ES-I3 (cell line): ENCODE measurements at regions not wholly inside any gene's neighbourhood (a gene's known extent, or its start where the extent isn't known, plus 50 kb on each side); places are given as distances from the start of the nearest gene placed in this dataset.
"Not testable (repeated sequence)": the region's sequence is repeated elsewhere in the genome, so short reads cannot be mapped to it uniquely, and the experiment has no call there.

Source experiments
- H3K36me3 ChIP-seq: 2 replicates; pipeline ENCODE4 v1.6.1; 2013; ENCODE audit warnings: mild to moderate bottlenecking, low read length, control low read depth, moderate library complexity; ENCODE audit not compliant: insufficient read depth
- H3K4me1 ChIP-seq: 2 replicates; pipeline ENCODE4 v1.6.1; 2013; ENCODE audit warnings: mild to moderate bottlenecking, control low read depth, low read length; ENCODE audit not compliant: insufficient read depth
- H3K9ac ChIP-seq: 2 replicates; pipeline ENCODE4 v1.6.1; 2013; ENCODE audit warnings: low read depth, mild to moderate bottlenecking, low read length, moderate library complexity
- H3K9me3 ChIP-seq: 2 replicates; pipeline ENCODE4 v1.6.1; 2013; ENCODE audit warnings: mild to moderate bottlenecking, low read length, moderate library complexity; ENCODE audit not compliant: control insufficient read depth, insufficient read depth

DNA sequence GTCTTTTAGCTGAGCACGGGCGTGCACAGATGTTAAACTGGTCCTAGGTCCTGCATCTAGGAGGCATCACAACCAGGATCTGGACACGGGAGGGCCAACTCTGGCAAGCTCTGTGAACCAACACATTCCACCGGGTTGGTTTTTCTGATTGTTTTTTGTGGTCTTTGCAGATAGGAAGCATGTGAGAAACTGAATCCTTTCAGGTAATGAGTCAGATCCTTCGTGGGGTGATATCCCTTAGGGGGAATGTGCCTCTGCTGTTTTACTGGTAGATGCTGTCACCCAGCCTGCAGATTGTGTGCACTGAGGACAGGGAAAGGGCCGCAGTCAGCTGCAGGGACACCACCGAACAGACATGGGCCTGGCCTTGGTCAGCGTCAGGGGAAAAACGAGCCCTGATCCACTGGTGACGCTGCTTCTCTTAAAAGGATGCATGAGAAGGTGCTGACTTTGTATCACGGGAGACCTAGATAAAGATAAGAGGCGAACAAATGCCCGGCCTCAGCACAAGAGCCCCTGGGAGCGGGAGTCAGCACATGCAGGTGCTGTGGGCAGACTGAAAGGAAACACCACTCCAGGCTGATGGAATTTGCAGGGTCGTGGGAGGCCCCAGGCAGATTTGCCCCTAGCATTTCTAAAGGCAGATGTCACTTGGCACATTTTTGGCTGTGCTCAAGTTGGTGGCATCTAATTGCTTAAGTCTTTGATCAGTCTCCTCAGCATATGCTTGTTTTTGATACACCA is 51.1 kb downstream of the DOP1B start:
- Histone ChIP-seq H3K9me3 (no peaks in the 10 kb centered on the region), H3K4me1 (peaks cover 23% of the 10 kb centered on the region), H3K9ac (no peak overlapping the region), H3K36me3 (no peaks in the 10 kb centered on the region)

DNA sequence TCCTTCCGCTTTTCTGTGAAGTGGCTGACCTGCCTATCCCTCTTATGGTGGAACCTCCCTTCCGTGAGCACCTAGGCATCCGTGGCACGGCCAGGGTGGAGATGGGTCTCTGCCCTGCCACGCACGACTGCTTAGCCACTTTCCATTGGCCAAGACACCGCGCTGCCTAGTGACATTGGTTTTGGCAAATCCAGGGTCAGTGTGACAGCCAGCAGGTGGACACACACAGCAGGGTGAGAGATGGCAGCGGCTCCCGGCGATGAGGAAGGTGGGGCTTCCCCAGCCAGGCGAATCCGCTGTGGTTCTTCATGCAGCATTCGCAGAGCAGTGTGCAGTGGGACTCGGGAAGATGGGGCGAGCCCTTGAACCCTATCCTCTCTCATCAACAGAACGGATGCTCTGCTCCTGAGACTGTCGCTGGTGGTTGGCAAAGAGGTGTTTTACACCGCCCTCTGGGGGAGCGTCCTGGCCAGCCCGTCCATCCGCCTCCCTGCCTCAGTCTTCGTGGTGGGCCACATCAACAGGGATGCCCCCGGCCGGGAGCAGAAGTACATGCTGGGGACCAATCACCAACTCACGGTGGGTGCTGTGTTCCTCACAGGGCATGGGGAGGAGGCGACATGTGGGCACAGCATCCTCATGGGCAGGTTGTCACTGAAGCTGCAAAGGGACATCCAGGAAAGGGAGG is 51.8 kb downstream of the DOP1B start:
- H3K9me3 ChIP-seq = no peaks in the 10 kb centered on the region
- peaks cover 20% of the 10 kb centered on the region for H3K4me1 ChIP-seq
- H3K9ac ChIP-seq = no peak overlapping the region
- no peaks in the 10 kb centered on the region for H3K36me3 ChIP-seq

DNA sequence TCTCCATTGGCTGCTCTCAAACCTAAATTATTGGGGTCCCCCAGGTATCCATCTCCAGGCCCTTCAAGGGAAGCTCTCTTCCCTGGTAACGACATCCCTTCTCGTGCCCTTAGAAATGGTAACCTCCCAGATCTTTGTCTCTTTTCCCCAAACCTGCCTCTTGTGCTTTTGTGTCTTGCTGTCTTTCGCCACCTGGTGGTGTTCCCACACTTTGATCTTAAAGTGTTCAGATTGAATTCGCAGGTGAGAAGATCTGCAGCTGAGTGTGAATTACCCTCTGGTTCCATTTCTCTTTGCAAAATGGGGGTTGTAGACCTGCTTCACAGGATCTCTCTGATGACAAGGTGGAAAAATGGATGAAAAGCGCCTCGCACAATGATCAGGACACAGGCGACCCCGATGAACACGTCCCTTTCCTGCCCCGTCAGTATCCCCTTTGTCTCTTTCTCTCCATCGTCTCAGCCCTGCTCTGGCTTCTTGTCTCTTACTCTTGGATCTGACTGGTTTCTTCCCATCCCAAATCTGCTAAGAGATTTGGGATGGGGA is 53.1 kb downstream of the DOP1B start:
- Histone ChIP-seq H3K9me3 (no peaks in the 10 kb centered on the region), H3K4me1 (peaks cover 20% of the 10 kb centered on the region), H3K36me3 (no peaks in the 10 kb centered on the region), H3K9ac (0 out of 2 replicates have a peak overlapping the region, but pooled peaks have one; percentile 10)

DNA sequence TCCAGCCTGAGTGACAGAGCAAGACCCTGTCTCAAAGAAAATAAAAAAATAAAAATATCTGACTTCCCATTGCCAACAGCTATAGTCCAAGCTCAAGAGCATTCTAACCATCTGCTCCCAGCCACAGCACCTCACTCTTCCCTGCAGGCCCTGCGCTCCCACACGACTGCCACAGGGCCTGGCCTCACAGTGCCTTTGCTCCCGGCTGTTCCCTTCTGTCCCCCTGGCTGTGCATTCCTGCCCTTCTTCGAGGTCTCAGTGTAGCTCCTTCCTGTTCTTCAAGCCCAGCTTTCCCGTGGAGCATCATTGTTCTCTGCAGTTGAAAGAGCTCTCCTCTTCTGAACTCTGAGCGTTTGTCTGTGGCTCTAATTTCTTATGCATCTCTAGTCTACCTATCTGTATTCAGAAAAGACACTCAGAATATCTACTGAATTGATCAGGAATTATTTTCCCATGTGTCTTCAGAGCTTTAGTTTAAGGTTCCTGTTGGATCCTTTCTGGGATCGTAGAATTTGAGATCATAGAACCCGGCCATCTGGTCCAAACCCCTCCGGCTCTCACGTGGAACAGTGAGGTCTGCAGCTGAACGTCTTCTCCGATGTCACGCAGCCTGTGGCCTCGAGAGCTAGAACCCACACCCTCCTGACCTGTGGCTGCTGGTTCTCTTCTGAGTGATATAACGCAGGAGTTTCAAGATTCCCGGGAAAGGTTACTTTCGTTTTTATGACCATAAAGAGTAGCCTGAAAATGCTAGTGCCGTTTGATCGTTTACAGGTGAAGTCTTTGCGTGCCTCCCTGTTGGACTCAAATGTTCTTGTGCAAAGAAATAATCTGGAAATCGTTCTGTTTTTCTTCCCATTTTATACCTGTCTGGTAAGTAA is 54.4 kb downstream of the DOP1B start:
- Histone ChIP-seq H3K4me1 (peaks cover 20% of the 10 kb centered on the region), H3K9ac (no peak overlapping the region), H3K9me3 (no peaks in the 10 kb centered on the region), H3K36me3 (no peaks in the 10 kb centered on the region)

DNA sequence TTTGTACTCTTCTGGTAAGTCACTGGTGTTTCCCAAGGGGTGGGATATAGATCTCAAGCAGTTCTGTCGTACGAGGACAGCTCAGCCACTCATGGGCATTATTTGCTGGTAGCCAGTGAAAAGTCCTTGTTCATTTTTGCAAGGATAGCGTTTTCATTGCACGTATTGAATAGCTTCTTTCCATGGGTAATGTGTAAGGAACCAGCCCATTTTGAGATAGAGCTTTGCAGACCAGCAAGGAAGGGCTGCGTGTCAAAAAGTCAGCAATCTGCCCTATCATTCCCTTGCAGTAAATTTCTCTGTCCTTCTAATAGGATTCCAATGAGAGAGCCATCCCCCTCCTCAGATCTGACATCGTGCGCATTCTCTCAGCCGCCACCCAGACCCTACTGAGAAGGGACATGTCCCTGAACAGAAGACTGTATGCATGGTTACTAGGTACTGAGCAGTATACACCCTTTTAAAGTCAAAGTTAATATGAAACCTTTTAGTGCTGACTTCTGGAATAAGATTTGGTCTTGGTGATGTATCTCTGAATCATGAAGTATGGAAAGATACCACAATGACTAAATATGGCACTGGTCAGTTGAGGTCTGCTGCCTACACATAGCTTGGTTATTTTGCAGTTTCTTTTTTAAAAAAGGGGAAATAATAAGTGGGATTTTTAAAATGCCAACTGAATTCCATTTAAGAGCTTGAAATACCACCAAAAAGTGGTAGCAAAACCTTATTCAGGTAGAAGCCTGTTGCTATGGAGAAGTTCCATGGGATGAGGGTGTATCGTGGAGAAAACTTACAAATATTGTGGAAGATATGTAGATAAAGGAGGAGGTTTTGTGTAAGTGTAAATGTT is 55.3 kb downstream of the DOP1B start:
- Histone ChIP-seq H3K4me1 (peaks cover 20% of the 10 kb centered on the region), H3K9me3 (no peaks in the 10 kb centered on the region), H3K9ac (no peak overlapping the region), H3K36me3 (no peaks in the 10 kb centered on the region)

DNA sequence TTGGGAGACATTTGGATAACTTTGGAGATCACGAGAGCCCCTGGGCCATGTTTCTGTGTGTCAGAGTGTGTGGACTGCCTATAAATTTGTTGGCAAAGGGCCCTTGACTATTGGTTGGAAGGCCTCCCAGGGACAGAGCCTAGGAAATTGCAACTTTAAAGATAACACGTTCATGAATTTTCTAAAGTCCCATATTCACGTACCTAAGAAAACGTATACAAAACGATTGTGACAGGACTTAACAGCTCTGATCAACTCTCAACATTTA is 55.8 kb downstream of the DOP1B start:
- Histone ChIP-seq H3K4me1 (peaks cover 20% of the 10 kb centered on the region), H3K9ac (no peak overlapping the region), H3K36me3 (no peaks in the 10 kb centered on the region), H3K9me3 (no peaks in the 10 kb centered on the region)

DNA sequence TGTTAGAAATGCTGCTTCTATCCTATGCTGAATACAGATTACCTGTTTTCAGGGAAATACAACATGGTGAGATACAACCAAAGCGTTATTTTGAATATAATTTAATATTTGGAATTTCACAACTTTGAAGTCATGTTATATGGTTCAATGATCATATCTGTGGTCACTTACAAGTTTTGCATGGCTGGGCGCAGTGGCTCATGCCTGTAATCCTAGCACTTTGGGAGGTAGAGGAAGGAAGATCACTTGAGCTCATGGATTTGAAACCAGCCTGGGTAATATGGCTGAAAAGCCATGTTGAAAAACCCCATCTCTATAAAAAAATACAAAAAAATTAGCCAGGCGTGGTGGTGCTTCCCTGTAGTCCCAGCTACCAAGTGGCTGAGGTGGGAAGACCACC is 57.9 kb downstream of the DOP1B start:
- Histone ChIP-seq H3K36me3 (no peaks in the 10 kb centered on the region), H3K9me3 (no peaks in the 10 kb centered on the region), H3K4me1 (peaks cover 17% of the 10 kb centered on the region), H3K9ac (no peak overlapping the region)

DNA sequence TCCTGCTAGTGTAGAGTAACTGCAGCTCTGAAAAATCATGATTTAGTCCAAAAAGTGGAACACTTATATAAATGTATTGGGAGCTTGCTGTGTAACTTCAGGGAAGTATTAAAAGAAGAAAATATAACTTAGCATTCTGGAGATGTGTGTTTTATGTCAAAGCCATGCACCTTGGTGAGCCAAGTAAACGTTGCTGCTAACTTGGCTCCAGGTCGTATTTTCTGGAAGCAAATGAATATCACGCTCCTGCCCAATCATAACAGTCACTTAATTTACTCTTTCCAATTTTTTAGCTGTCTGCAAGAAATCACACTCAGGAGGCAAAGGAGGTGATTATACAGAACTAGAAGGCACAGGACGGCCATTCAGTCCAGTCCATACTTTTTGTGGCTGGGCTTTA is 61.1 kb downstream of the DOP1B start:
- Histone ChIP-seq H3K4me1 (no peaks in the 10 kb centered on the region), H3K9ac (no peak overlapping the region), H3K36me3 (no peaks in the 10 kb centered on the region), H3K9me3 (no peaks in the 10 kb centered on the region)

DNA sequence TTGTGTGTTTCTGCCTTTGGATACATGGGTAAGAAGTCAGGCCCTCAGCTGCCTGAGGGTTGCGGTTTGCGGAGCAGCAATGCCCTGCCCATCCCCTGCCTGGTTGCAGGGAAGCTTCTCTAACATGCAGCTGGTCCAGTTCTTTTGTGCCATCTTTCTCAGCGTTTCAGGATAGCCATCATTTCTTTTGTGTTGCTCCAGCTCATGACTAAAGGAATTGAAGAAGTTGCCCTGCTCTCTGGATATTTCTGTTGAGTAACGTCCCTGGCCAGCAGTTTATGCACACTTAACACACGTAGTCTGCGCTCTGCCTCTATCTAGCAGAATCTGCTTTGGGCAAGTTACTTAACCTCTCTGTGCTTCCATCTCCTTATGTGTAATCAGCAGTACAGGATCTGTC is 62.1 kb downstream of the DOP1B start:
- Histone ChIP-seq H3K9me3 (no peaks in the 10 kb centered on the region), H3K4me1 (no peaks in the 10 kb centered on the region), H3K36me3 (no peaks in the 10 kb centered on the region), H3K9ac (no peak overlapping the region)

DNA sequence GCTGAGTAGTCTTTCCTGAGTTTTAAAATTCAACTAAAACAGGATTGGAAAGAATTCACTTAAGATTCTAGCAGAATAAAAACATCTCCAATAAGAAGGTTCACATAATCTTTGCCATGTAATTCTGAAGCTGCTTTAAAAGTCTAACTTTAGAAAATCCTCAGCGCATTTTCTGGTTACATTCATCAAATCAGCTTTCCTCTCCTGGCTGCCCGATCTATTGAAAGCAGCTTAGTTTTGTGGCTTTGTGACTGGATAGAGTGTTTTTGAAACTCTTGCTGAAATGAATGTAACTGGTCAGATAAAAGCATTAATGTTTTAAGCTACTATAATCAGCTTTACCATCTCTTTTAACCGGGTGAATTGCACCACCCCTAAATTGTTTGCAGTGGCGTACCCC is 66.8 kb downstream of the DOP1B start:
- H3K4me1 ChIP-seq = no peaks in the 10 kb centered on the region
- H3K9ac ChIP-seq = no peak overlapping the region
- no peaks in the 10 kb centered on the region for H3K36me3 ChIP-seq
- H3K9me3 ChIP-seq = no peaks in the 10 kb centered on the region

DNA sequence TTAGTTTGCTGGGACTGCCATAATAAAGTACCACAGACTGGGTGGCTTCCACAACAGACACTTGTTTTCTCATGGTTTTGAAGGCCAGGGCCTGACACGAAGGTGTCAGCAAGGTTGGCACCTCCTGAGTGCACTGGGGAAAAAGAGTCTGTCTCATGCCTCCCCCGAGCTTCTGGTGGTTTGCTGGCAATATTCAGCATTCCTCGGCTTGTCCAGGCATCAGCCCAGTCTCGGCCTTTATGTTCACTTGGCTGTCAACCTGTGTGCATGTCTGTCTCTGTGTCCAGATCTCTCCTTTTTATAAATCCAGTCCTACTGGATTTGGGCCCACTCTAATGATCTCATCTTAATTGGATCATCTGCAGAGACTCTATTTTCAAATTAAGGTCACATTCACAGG is 72.6 kb downstream of the DOP1B start:
- Histone ChIP-seq H3K9me3 (no peaks in the 10 kb centered on the region), H3K9ac (no peak overlapping the region), H3K4me1 (no peaks in the 10 kb centered on the region), H3K36me3 (no peaks in the 10 kb centered on the region)

DNA sequence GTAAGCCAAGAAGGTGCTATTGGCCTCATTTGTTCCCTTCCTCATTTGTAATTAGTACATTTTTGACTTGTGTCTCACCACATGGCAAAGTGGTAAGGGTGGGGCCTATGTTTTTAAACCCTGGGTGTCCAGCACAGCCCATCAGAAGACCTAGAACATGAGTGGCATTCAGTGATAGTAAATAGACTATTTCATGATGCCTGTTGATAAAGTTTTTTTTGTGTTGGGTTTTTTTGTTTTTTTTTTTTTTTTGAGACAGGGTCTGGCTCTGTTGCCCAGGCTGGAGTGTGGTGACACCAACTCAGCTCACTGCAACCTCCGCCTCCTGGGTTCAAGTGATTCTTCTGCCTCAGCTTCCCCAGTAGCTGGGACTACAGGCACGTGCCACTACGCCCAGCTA is 74.8 kb downstream of the DOP1B start:
- not testable (repeated sequence) for H3K36me3 ChIP-seq, H3K9me3 ChIP-seq, H3K9ac ChIP-seq, H3K4me1 ChIP-seq

DNA sequence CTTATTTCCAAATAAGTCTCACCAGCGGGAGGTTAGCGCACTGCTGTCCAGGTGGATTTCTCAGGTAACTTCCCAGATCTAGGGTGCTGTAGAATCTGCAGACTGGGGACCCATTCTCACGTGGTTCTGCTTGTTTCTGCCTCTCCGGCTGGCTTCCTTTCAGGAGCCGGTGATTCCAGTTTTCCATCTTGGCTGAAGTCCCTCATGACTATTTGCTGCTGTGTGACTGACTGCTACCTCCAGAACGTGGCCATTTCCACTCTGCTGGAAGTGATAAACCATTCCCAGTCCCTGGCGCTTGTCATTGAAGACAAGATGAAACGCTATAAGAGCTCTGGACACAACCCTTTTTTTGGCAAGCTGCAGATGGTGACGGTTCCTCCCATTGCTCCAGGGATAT is 76.0 kb downstream of the DOP1B start:
- no peak overlapping the region for H3K9ac ChIP-seq
- H3K36me3 ChIP-seq = no peaks in the 10 kb centered on the region
- H3K9me3 ChIP-seq = no peaks in the 10 kb centered on the region
- H3K4me1 ChIP-seq = no peaks in the 10 kb centered on the region

DNA sequence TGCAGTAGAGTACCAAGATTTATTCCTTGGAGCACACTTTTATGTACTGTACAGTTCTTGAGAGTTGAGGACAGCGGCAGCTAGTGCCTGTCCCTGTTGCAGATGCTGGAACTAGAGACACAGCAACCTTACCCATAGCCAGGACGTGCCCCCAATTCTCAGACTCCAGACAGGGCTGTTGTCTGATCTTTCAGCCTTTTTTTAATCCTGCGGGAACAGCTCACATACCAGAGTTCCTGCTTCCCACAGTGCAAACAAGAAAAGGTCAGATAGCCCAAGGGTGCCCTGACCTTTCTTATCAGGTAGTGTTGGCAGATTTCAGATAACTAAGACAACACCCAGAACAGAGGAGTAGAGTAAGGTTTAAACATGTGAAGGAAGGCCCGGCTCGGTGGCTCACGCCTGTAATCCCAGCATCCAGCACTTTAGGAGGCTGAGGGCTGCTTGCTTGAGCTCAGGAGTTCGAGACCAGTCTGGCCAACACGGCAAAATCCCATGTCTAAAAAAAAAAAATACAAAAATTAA is 78.5 kb downstream of the DOP1B start:
- Histone ChIP-seq H3K9ac (no peak overlapping the region), H3K4me1 (no peaks in the 10 kb centered on the region), H3K36me3 (no peaks in the 10 kb centered on the region), H3K9me3 (no peaks in the 10 kb centered on the region)
